SHP77 treated with DMSO at 0.1 percent for 48 hours (cell line): ENCODE measurements at regions not wholly inside any gene's neighbourhood (a gene's known extent, or its start where the extent isn't known, plus 50 kb on each side); places are given as distances from the start of the nearest gene placed in this dataset.
A peak's percentile ranks its signal among the peaks of the same experiment; 100 is the strongest.

ENCODE experiments used
- DNase-seq: peaks from one replicate; lab custom pipeline; 2025; lab: John Stamatoyannopoulos, UW

- DNase-seq, result no peak
These were observed 468.8 kb upstream of the SMC2 start for GRCh38 chr9:103625161-103625804.

GRCh38 chr9:103627731-103628130 lies 466.4 kb upstream of the SMC2 start:
- DNase-seq, result no peak

GRCh38 chr9:103649086-103649485 lies 445.0 kb upstream of the SMC2 start:
- no peak for DNase-seq

GRCh38 chr9:103658156-103658555 lies 436.0 kb upstream of the SMC2 start:
- DNase-seq, result no peak

- no peak for DNase-seq
These were observed 433.3 kb upstream of the SMC2 start for GRCh38 chr9:103660830-103661229.

GRCh38 chr9:103661663-103662062 lies 432.4 kb upstream of the SMC2 start:
- no peak for DNase-seq

GRCh38 chr9:103669296-103669695 lies 424.8 kb upstream of the SMC2 start:
- DNase-seq, result no peak

DNA sequence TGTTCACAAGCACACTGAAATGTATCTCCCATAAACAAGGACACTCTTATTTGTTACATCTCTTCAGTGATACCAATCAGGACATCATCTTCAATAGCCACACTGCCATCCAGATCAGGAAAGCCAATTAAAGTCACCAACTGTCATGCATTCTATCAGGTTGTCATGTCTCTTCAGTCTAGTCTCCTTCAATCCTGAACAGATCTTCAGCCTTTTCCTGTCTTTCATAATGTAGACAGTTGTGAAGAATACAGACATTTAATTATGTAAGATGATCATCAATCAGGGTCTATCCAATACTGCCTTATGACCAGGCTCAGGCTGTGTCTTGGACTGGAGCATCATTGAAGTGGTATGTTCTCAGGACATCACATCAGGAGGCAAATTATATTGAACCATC lies 419.8 kb upstream of the SMC2 start:
- no peak for DNase-seq

GRCh38 chr9:103680581-103680980 lies 413.5 kb upstream of the SMC2 start:
- DNase-seq, result no peak

DNA sequence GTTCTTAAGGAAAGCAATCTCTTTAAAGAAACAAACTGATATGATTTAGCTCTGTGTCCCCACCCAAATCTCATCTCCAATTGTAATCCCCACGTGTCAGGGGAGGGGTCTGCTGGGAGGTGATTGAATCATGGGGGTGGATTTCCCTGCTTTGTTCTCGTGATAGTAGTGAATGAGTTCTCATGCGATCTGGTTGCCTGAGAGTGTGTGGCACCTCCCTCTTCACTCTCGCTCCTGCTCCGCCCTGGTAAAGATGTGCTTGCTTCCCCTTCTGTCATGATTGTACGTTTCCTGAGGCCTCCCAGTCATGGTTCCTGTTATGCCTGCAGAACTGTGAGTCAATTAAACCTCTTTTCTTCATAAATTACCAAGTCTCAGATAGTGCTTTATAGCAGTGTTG lies 412.7 kb upstream of the SMC2 start:
- DNase-seq, result no peak

GRCh38 chr9:103700195-103700962 lies 393.7 kb upstream of the SMC2 start:
- no peak for DNase-seq

GRCh38 chr9:103702572-103702971 lies 391.5 kb upstream of the SMC2 start:
- peak; percentile 77 for DNase-seq

DNA sequence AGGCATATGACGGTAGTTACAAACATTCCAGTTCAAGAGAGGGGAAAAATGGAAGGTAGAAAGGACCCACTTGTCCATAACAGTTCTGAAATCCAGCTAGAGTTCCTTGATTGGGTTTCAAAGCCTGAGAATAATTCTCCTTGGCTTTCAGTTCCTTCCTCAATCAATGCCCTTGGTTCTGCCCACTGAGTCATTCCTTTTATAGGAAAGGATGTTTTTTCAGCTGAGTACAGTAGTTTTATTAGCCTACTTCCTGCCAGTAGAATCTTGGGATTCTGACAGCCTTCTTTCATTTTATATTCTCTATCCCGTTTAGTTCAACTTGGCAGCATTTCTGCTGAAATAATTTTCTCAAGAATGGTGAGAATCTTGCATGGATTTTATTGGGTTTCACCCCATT lies 386.9 kb upstream of the SMC2 start:
- no peak for DNase-seq

- DNase-seq, result no peak
These were observed 384.7 kb upstream of the SMC2 start for GRCh38 chr9:103709366-103709765.

- no peak for DNase-seq
These were observed 380.5 kb upstream of the SMC2 start for GRCh38 chr9:103713631-103714030.

DNA sequence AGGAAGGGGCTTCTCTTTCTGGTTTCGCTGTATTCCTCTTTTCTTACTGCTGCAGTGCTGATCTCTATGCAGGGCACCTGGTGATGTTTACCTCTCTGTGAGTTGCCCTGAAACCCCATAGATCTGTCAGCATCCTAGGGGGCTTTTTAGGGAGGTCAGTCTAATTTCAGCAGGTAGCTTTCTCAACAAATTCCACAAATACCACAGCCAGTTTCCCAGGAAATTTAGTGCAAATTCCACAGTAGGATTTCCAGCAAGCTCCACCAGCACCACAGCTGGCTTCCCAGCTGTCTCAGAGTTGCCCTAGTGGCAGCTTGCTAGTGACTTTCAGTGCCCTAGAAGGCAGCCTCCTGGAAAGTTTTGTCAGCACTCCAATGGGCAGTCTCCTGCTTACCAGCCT lies 379.1 kb upstream of the SMC2 start:
- no peak for DNase-seq

- DNase-seq, result no peak
These were observed 373.1 kb upstream of the SMC2 start for GRCh38 chr9:103721056-103721455.

DNA sequence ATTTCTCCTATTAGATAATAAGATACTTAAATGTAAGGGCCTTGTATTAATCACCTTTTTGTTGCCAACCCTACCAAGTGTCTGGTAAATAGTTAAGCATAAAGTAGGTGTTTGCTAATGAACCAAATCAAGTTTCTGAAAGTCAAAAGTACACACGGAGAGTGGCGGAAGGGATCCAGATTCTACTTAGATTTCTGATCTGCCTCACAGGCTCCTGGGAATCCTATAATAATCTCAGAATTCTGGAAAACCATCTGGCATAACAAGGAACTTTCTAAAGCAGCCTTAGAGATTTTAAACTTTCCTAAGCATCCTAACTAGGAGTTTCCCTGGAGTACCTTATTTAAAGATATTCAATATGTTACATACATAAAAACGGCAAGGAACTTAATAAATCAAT lies 363.2 kb upstream of the SMC2 start:
- no peak for DNase-seq

GRCh38 chr9:103731541-103731940 lies 362.6 kb upstream of the SMC2 start:
- no peak for DNase-seq

DNA sequence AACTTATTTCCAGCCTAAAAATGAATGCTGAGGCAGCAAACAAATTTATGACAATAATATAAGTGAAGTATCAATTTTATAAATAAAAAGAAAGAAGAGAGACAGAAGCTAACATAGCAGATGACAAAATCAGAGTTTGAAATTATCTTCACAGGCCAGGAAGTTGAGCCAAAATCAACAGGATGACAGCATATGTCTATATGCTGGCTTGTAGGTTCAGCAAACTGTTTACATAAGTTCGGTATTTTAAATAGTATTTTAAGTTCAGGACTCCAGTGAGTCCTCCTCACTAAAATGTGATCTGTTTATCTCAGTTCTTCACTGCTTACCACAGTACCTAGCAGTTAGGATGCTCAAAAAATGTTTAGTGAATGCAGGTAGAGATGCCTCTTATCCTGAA lies 359.6 kb upstream of the SMC2 start:
- no peak for DNase-seq

DNA sequence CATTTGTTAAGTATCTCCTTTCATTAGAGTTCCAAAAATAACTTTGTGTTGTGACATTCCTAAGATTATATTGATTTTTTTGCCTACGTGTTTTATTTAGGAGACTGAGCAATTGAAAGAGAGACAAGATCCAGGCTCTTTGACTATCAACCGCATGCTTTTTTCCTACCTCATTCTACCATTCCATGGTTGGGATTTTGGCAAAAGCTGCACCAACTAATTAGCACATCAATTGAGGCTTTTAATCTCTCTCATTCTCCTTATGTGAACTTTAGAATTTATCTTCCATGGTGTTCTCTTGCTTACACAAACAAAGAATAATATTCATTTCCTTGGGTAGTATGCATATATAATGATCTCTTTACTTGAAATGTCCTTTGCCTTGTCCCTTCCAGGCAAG lies 338.7 kb upstream of the SMC2 start:
- no peak for DNase-seq

DNA sequence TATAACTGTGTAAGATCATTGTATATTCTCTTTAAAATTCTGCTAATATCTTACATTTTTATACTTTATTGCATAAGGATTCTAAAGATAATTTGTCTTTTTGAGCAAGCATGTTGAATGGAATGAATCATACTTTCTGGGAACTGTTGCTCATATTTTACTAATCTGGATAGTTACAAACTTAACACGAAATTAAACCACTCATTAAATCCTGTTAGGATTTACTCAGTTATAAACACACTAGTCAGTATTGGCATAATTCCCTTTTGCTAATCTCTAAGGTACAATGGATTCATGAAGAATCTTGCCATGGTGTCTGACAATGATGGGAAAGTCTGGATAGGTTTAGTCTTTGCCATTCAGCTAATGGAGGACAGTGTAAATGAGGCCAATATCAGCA lies 338.1 kb upstream of the SMC2 start:
- no peak for DNase-seq

- DNase-seq, result no peak
These were observed 337.0 kb upstream of the SMC2 start for GRCh38 chr9:103757062-103757461.

- no peak for DNase-seq
These were observed 332.6 kb upstream of the SMC2 start for GRCh38 chr9:103761466-103761865.
